GM19240 (cell line): ENCODE measurements at regions not wholly inside any gene's neighbourhood (a gene's known extent, or its start where the extent isn't known, plus 50 kb on each side); places are given as distances from the start of the nearest gene placed in this dataset.
"Not testable (repeated sequence)": the region's sequence is repeated elsewhere in the genome, so short reads cannot be mapped to it uniquely, and the experiment has no call there.

Experiments used
- DNase-seq: peaks from one replicate; pipeline ENCODE4 v3.0.0; 2011; ENCODE audit warnings: low spot score; ENCODE audit not compliant: insufficient read length

- no peak for DNase-seq
These were observed 175.7 kb downstream of the RGS9 start for GRCh38 chr17:65312718-65313377.

- no peak for DNase-seq
These were observed 174.1 kb downstream of the RGS9 start for GRCh38 chr17:65311261-65311660.

- no peak for DNase-seq
These were observed 170.8 kb downstream of the RGS9 start for GRCh38 chr17:65307961-65308316.

GRCh38 chr17:65307081-65307960 is 170.2 kb downstream of the RGS9 start:
- no peak for DNase-seq

- no peak for DNase-seq
These were observed 168.6 kb downstream of the RGS9 start for GRCh38 chr17:65305778-65306177.

- DNase-seq: no peak
These were observed 167.9 kb downstream of the RGS9 start for GRCh38 chr17:65305116-65305515.

- DNase-seq: not testable (repeated sequence)
These were observed 164.7 kb downstream of the RGS9 start for GRCh38 chr17:65301882-65302281.

GRCh38 chr17:65301184-65301583 is 164.0 kb downstream of the RGS9 start:
- no peak for DNase-seq

- no peak for DNase-seq
These were observed 160.7 kb downstream of the RGS9 start for GRCh38 chr17:65297916-65298315.

GRCh38 chr17:65297384-65297783 is 160.2 kb downstream of the RGS9 start:
- DNase-seq: no peak

GRCh38 chr17:65294181-65294719 is 157.1 kb downstream of the RGS9 start:
- peak; percentile 59 for DNase-seq

GRCh38 chr17:65293584-65294180 is 156.5 kb downstream of the RGS9 start:
- no peak for DNase-seq

GRCh38 chr17:65292430-65292829 is 155.3 kb downstream of the RGS9 start:
- no peak for DNase-seq

- not testable (repeated sequence) for DNase-seq
These were observed 154.1 kb downstream of the RGS9 start for GRCh38 chr17:65291301-65291700.

- DNase-seq: no peak
These were observed 153.4 kb downstream of the RGS9 start for GRCh38 chr17:65290616-65291015.

GRCh38 chr17:65290056-65290455 is 152.9 kb downstream of the RGS9 start:
- DNase-seq: no peak

GRCh38 chr17:65287040-65287439 is 149.9 kb downstream of the RGS9 start:
- DNase-seq: no peak

GRCh38 chr17:65283704-65284103 is 146.5 kb downstream of the RGS9 start:
- DNase-seq: no peak

GRCh38 chr17:65279456-65279855 is 142.3 kb downstream of the RGS9 start:
- DNase-seq: no peak

GRCh38 chr17:65278820-65279184 is 141.6 kb downstream of the RGS9 start:
- DNase-seq: no peak

- peak; percentile 11 for DNase-seq
These were observed 141.1 kb downstream of the RGS9 start for GRCh38 chr17:65278050-65278819.
